Muscle layer of colon (tissue), 2 donors: ENCODE measurements at regions not wholly inside any gene's neighbourhood (a gene's known extent, or its start where the extent isn't known, plus 50 kb on each side); places are given as distances from the start of the nearest gene placed in this dataset.
"Not testable (repeated sequence)": the region's sequence is repeated elsewhere in the genome, so short reads cannot be mapped to it uniquely, and the experiment has no call there.

Source experiments
- H3K27ac ChIP-seq: one replicate; pipeline ENCODE4 v1.7.0; 2013; ENCODE audit warnings: low read depth, mild to moderate bottlenecking, low read length, moderate library complexity
- H3K27me3 ChIP-seq, 2 donors: one replicate each; pipeline ENCODE4 v1.7.0; 2013; ENCODE audit warnings: low read length in 2 of 2, mild to moderate bottlenecking in 2 of 2; ENCODE audit not compliant: insufficient read depth in 2 of 2, control insufficient read depth in 1 of 2
- H3K36me3 ChIP-seq: one replicate; pipeline ENCODE4 v1.7.0; 2013; ENCODE audit warnings: mild to moderate bottlenecking, low read length; ENCODE audit not compliant: insufficient read depth
- H3K4me1 ChIP-seq: one replicate; pipeline ENCODE4 v1.7.0; 2013; ENCODE audit warnings: mild to moderate bottlenecking, low read length; ENCODE audit not compliant: insufficient read depth
- H3K4me3 ChIP-seq, 2 donors: one replicate each; pipeline ENCODE4 v1.7.0; 2013; ENCODE audit warnings: low read length in 2 of 2, low read depth in 1 of 2, mild to moderate bottlenecking in 1 of 2, moderate library complexity in 1 of 2
- H3K9ac ChIP-seq: one replicate; pipeline ENCODE4 v1.7.0; 2013; ENCODE audit warnings: low read length
- H3K9me3 ChIP-seq: one replicate; pipeline ENCODE4 v1.7.0; 2013; ENCODE audit warnings: mild to moderate bottlenecking, low read length
- donor health status: abdominal sarcoma.
- donor health status: Adenocarcinoma of cecum.

GRCh38 chr9:16299368-16299767 is 571.1 kb downstream of the BNC2 start:
- H3K4me1 ChIP-seq, H3K36me3 ChIP-seq, H3K9me3 ChIP-seq, H3K9ac ChIP-seq, H3K27ac ChIP-seq, H3K4me3 ChIP-seq, H3K27me3 ChIP-seq: not testable (repeated sequence)

- H3K27me3 ChIP-seq = no peaks in the 10 kb centered on the region
- H3K4me1 ChIP-seq = no peaks in the 10 kb centered on the region
- no peaks in the 10 kb centered on the region for H3K9me3 ChIP-seq
Observed at GRCh38 chr9:16303506-16303905, 567.0 kb downstream of the BNC2 start.

GRCh38 chr9:16304301-16304700 is 566.2 kb downstream of the BNC2 start:
- H3K36me3 ChIP-seq = no peaks in the 10 kb centered on the region
- no peak overlapping the region for H3K9ac ChIP-seq
- no peaks in the 10 kb centered on the region for H3K27me3 ChIP-seq
- no peak overlapping the region for H3K27ac ChIP-seq
- H3K4me1 ChIP-seq = no peaks in the 10 kb centered on the region
- no peaks in the 10 kb centered on the region for H3K9me3 ChIP-seq
- no peak overlapping the region for H3K4me3 ChIP-seq

More at GRCh38 chr9:16303506-16303905, 567.0 kb downstream of the BNC2 start:
- Histone ChIP-seq H3K9ac (no peak overlapping the region), H3K27ac (no peak overlapping the region), H3K36me3 (no peaks in the 10 kb centered on the region), H3K4me3 (no peak overlapping the region)

- Histone ChIP-seq H3K9me3 (no peaks in the 10 kb centered on the region), H3K36me3 (no peaks in the 10 kb centered on the region), H3K4me1 (peaks cover 12% of the 10 kb centered on the region), H3K9ac (no peak overlapping the region), H3K27me3 (no peaks in the 10 kb centered on the region), H3K4me3 (no peak overlapping the region), H3K27ac (no peak overlapping the region)
Observed at GRCh38 chr9:16306586-16306985, 563.9 kb downstream of the BNC2 start.

- no peaks in the 10 kb centered on the region for H3K36me3 ChIP-seq
- peaks cover 12% of the 10 kb centered on the region for H3K4me1 ChIP-seq
- H3K9ac ChIP-seq = no peak overlapping the region
- H3K27ac ChIP-seq = no peak overlapping the region
- H3K9me3 ChIP-seq = no peaks in the 10 kb centered on the region
- H3K4me3 ChIP-seq = no peak overlapping the region
- no peaks in the 10 kb centered on the region for H3K27me3 ChIP-seq
Observed at GRCh38 chr9:16307626-16308195, 562.8 kb downstream of the BNC2 start.

- H3K27ac ChIP-seq = no peak overlapping the region
- H3K4me3 ChIP-seq = no peak overlapping the region
- no peaks in the 10 kb centered on the region for H3K27me3 ChIP-seq
- no peaks in the 10 kb centered on the region for H3K36me3 ChIP-seq
- H3K9ac ChIP-seq = no peak overlapping the region
- no peaks in the 10 kb centered on the region for H3K9me3 ChIP-seq
- peaks cover 12% of the 10 kb centered on the region for H3K4me1 ChIP-seq
Observed at GRCh38 chr9:16308645-16309044, 561.8 kb downstream of the BNC2 start.

GRCh38 chr9:16309082-16309468 is 561.4 kb downstream of the BNC2 start:
- H3K9me3 ChIP-seq = no peaks in the 10 kb centered on the region
- no peak overlapping the region for H3K9ac ChIP-seq
- H3K4me3 ChIP-seq = no peak overlapping the region
- H3K4me1 ChIP-seq = peaks cover 12% of the 10 kb centered on the region
- H3K27ac ChIP-seq = no peak overlapping the region
- no peaks in the 10 kb centered on the region for H3K27me3 ChIP-seq
- H3K36me3 ChIP-seq = no peaks in the 10 kb centered on the region

- Histone ChIP-seq H3K4me3 (peak overlapping the region in 1 of 2 donors; percentile 19), H3K9ac (no peak overlapping the region), H3K27ac (no peak overlapping the region)
Observed at GRCh38 chr9:16309469-16310271, 560.8 kb downstream of the BNC2 start.

GRCh38 chr9:16310278-16311110 is 560.0 kb downstream of the BNC2 start:
- H3K36me3 ChIP-seq = no peaks in the 10 kb centered on the region
- no peaks in the 10 kb centered on the region for H3K9me3 ChIP-seq
- H3K9ac ChIP-seq = no peak overlapping the region
- H3K27ac ChIP-seq = peak overlapping the region; percentile 32
- H3K4me1 ChIP-seq = peaks cover 12% of the 10 kb centered on the region
- H3K27me3 ChIP-seq = no peaks in the 10 kb centered on the region
- peak overlapping the region in 1 of 2 donors; percentile 19 for H3K4me3 ChIP-seq

More at GRCh38 chr9:16309469-16310271, 560.8 kb downstream of the BNC2 start:
- Histone ChIP-seq H3K36me3 (no peaks in the 10 kb centered on the region), H3K9me3 (no peaks in the 10 kb centered on the region), H3K4me1 (peaks cover 12% of the 10 kb centered on the region), H3K27me3 (no peaks in the 10 kb centered on the region)

- peaks cover 12% of the 10 kb centered on the region for H3K4me1 ChIP-seq
- H3K9ac ChIP-seq = no peak overlapping the region
- no peak overlapping the region for H3K27ac ChIP-seq
- no peak overlapping the region for H3K4me3 ChIP-seq
- no peaks in the 10 kb centered on the region for H3K36me3 ChIP-seq
- no peaks in the 10 kb centered on the region for H3K9me3 ChIP-seq
- no peaks in the 10 kb centered on the region for H3K27me3 ChIP-seq
Observed at GRCh38 chr9:16312116-16312515, 558.4 kb downstream of the BNC2 start.

GRCh38 chr9:16312962-16313546 is 557.4 kb downstream of the BNC2 start:
- Histone ChIP-seq H3K9ac (no peak overlapping the region), H3K27me3 (no peaks in the 10 kb centered on the region), H3K4me1 (peaks cover 12% of the 10 kb centered on the region), H3K9me3 (no peaks in the 10 kb centered on the region), H3K36me3 (no peaks in the 10 kb centered on the region), H3K27ac (no peak overlapping the region), H3K4me3 (no peak overlapping the region)
